GM21576 (cell line): ENCODE measurements at regions not wholly inside any gene's neighbourhood (a gene's known extent, or its start where the extent isn't known, plus 50 kb on each side); places are given as distances from the start of the nearest gene placed in this dataset.

ENCODE experiments used
- ATAC-seq: cut with Tn5 transposase; IDR thresholded peaks from one replicate; pipeline ENCODE4 v1.9.1; 2021; ENCODE audit warnings: mild to moderate bottlenecking, moderate library complexity; ENCODE audit not compliant: unreplicated experiment

DNA sequence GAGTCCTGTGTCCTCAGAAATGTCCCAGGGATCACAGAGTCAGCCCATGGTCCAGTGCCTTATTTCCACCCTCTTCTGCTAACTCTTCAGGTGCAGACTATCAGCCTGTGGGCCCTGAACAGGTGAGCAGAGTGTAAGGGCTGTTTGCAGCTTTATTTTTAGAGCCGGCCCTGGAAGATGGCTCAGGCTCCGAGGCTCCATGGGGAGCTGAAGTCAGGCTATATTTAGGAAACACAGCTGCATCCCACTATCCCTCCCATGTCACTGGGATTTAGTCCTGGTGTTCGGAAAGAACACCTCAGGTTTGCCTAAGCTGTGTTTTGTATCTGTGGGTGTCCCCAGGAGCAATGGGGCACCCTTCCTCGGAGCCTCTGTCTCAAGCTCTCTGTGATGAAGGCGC, 126.9 kb downstream of the RPS24 start:
- ATAC-seq, result no peak

- ATAC-seq, result no peak
Measured at GRCh38 chr10:78162853-78163252, 129.2 kb downstream of the RPS24 start.

DNA sequence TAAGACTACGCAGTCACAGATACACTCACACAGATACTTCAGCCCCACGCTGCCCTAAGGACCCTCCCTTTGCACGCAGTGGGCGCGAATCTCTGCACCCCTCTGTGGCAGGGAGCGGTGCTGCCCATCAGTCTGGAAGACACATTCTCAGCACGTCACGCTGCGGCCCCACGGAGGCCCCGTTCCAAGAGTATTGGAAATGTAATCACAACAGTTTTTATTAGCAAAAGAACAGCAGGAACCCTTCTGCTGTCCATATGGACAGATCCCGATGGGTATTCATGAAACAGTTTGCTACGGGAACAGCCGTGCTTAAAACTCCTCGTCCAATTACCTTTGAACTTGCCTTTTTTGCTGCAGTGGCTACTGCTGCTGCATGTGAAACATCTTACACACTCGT, 131.0 kb downstream of the RPS24 start:
- no peak for ATAC-seq

- no peak for ATAC-seq
Measured at GRCh38 chr10:78165172-78165571, 131.5 kb downstream of the RPS24 start.

DNA sequence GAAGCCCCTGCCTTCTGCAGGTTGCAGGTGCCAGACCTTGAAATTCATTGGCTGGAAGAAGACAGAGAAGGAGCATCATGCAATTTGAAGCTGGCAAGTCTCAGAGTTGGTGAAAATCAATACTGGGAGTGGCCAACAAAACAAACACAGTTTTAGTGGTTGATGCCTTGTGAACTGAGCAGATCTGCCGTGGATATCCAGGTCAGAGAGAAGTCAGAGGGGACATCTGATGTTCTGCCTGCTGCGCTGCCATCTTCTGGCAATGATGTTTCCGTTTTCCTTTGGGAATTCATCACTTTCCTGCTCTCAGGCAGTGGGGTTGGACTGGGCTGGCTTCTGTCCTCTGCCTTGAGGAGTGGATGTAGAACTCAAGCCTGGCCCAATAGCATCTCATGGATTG, 132.0 kb downstream of the RPS24 start:
- ATAC-seq, result no peak

DNA sequence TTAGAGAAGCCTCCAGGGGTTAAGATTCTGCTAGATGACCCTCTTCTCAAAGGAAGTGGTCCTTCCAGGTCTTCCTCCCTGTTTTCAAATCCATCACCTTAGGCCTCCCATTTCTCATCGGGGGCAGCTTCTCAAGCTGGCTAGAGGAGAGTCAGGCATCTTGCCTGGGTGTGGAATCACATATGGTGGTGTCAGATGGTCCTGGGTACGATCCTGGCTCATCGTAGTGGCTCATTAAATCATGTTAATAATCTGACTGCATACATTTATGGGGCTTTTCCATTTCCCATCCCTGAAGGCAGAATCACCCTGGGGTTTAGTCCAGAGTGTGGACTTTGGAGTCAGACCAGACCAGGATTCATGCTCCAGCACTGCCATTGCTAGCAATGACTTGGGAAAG, 132.6 kb downstream of the RPS24 start:
- ATAC-seq, result no peak

DNA sequence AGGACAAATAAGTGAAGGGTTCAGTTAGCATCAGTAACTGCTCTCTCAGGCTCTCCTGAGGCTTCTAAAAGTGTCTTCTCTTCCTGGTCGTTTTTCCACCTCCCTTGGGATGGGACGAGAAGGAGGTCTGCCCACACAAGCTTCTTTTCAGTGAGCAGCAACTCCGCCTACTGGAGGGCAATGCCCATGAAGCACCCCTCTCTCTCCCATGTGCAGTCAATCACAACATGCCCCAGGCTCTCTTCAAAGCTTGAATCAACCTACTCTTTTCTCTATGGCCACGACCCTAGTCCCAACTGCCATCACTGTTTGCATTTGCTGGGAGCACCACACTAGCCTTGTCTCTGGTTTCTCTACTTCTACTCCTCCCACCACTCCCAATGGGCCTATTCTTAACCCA, 135.6 kb downstream of the RPS24 start:
- ATAC-seq, result no peak

- ATAC-seq, result no peak
Measured at GRCh38 chr10:78170026-78170475, 136.4 kb downstream of the RPS24 start.

GRCh38 chr10:78171633-78172400, 138.2 kb downstream of the RPS24 start:
- no peak for ATAC-seq

DNA sequence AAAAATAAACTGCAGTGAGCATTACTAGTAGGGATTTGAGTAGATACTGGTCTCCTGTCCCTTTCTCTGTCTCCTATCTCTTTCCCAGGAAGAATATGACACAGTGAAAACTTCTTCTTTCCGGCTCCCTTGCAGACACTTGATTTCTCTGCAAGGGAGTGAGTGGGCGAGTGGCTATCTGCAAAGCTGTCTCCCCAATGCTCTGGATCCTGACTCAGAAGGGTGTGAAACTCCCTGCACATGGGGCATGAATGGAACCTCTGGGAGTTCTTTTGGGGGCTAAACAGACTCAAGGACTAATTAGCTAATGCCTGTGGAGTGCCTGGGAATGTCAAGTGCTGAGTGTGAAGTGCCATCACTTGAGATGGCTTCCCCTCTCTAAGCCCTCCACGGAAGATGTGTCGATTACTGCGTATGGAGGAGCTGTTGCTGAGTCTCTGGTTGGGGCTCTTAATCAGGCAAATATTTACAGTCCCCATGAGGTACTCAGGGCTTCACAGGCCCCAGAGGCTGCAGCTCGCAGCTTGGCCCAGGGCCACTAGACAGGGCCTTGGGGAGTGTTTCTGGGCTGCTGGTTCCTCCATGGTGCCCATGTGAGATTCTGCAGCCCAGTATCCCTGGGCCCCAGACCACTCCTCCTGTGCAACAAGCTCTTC, 139.8 kb downstream of the RPS24 start:
- ATAC-seq, result no peak

GRCh38 chr10:78175444-78176015, 141.9 kb downstream of the RPS24 start:
- no peak for ATAC-seq

GRCh38 chr10:78176320-78177317, 143.0 kb downstream of the RPS24 start:
- no peak for ATAC-seq

- no peak for ATAC-seq
Measured at GRCh38 chr10:78177491-78178185, 144.0 kb downstream of the RPS24 start.

DNA sequence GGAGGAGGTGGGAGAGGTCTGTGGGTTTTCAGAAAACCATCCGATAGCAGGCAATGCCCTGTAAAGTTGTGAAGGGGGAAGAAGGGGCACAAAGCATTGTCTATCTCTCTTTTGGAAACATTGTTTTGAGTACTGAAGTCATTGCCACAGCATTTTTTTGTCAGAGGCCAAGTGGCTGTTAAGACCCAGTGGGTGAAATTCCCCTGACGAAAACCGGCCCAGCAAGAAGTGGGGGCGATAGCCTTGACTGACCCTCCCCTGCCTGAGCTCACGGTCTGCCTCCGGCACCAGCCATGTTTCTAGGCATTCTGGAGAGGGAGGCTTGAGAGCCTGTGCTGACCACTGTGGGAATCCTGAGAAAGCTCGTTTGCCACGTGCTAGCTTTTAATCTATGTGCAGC, 144.7 kb downstream of the RPS24 start:
- ATAC-seq, result no peak

DNA sequence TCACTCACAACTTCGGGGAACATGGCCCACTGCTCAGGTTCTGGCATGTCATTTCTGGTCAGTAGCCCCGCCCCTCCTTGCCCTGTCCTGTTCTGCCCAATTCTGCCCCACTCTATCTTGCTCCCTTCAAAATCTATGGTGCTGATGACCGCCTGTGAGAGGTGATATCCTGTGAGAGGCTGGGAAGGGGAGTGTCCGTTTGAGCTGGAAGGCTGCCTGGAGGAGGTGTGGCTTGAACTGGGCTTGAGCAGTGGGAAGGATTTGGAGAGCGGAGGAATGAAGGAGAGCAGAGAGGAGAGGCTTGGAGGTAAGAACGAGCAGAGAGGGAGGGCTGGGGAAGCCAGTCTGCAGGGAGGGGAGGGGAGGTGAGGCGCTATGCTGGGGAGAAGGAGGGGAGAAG, 145.3 kb downstream of the RPS24 start:
- no peak for ATAC-seq

DNA sequence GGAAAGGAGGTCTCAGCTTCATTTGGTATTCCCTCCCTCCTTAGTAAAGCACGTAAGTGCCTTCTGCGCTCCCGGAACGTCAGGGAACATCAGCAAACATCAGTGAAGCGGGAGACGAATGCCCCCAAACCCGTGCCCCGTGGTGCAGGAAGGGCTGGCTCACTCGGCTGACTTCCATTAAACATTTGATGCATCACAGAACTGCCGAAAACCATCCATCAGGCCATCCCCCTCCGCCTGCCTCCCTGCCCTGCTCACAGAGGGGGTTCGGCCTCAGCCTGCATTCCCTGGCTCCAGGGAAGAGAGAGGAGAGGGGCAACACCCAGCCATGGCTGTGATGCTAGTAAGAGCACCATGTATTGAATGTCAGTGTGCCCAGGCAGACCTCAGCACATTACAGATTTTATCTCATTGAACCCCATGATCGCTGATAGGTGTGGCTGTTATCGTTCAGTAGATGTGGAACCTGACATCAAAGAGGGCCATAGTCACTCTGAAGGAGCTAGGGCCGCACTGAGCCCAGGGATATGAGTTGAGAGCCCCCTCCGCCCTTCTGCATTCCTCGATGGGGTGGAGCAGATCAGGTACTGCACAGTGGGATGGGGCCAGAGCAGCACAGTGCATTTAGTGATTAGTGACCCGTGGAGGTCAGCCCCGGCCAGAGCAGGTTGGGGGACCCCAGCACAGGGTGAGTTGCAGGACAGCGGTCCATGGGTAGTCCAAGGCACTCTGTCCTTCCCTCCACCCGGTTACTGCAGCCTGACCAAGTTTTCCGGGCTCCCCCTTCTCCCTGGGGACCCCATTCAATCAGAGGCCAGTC, 146.4 kb downstream of the RPS24 start:
- ATAC-seq, result no peak

DNA sequence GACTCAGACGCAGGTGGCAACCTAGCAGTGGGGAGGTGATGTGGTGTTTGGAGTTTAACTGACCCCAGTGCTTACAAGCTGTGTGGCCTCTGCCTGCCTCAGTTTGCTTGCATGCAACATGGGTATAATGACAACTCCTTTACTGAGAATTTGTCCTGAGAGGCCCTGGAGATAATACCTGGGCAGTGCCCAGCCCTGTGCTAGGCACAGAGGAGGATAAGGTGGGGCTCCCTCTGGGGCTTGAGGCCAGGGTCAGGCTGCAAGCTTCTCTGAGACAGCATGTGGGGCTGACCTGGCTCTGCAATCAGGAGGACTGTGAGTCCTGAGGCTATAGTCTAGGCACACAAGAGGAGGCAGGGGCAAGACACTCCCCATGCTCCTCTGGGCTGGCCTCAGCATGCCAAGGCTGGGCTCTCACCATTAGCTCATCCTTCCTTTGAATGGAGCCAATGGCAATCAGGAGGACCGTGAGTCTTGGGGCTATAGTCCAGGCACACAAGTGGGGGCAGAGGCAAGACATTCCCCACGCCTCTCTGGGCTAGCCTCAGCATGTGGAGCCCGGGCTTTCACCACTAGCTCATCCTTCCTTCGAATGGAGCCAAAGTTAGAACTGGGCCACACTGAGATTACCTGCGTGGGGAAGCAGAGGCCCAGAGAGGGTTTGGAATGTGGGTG, 147.9 kb downstream of the RPS24 start:
- ATAC-seq, result no peak

DNA sequence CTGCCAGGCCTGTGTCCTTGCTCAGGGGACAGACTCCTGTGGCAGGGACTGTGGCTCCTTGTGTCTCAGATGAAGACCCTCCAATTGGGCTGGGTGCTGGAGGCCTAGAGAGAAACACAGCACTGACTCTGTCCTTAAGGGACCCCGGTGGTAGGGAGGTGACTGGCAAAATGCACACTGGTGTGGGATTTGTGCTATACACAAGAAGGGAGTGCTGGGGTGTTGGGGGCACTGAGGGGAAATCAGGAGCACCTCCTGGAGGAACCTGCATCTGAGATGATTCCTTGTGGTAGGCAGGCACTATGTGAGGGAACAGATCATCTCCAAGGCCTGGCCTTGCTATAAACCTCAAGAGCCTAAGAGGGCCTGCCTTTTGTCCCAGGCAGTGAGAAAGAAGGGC, 149.2 kb downstream of the RPS24 start:
- no peak for ATAC-seq
